ENCODE measurements at regions not wholly inside any gene's neighbourhood (a gene's known extent, or its start where the extent isn't known, plus 50 kb on each side); places are given as distances from the start of the nearest gene placed in this dataset.
"Not testable (repeated sequence)": the region's sequence is repeated elsewhere in the genome, so short reads cannot be mapped to it uniquely, and the experiment has no call there.

DNA sequence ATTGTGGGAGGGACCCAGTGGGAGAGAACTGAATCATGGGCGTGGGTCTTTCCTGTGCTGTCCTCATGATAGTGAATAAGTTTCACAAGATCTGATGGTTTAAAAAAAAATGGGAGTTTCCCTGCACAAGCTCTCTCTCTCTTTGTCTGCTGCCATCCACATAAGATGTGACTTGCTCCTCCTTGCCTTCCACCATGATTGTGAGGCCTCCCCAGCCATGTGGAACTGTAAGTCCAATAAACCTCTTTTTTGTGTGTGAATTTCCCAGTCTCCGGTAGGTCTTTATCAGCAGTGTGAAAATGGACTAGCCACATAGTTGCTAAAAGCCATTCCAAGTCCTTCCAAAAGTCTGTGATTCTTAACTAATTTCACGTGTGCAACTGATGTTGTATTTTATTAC, 91.5 kb downstream of the CDC42EP3 start:
- H3K27me3 ChIP-seq (replicated peaks in 1 of 2; ENCODE audit: control insufficient read depth in 2 of 2, extremely low read depth in 1 of 2, insufficient read depth in 2 of 2, low read length in 1 of 2); H3K36me3 ChIP-seq (ENCODE audit: control insufficient read depth in 2 of 2, extremely low read depth in 1 of 2, insufficient read depth in 1 of 2, low read length in 1 of 2); H3K4me3 Mint-ChIP-seq; DNase-seq; ATAC-seq (replicated peaks in 1 of 4); H3K27me3 Mint-ChIP-seq; H3K27ac ChIP-seq (ENCODE audit: low read length); CTCF ChIA-PET; H3K27ac Mint-ChIP-seq; H3K36me3 Mint-ChIP-seq; H3K9me3 ChIP-seq; H3K4me3 ChIP-seq (ENCODE audit: control insufficient read depth in 1 of 2, extremely low read depth in 1 of 2, low read length in 1 of 2); POLR2A ChIA-PET: not testable (repeated sequence)
- WGBS (ENCODE audit: insufficient coverage): no CpG with 5 or more reads among the region's 3 CpGs
- Mint-ChIP-seq H3K9me3 (peaks cover 3 to 11% (median 4%) of the 10 kb centered on the region in 3 donors), H3K4me1 (peaks cover 37 to 42% (median 39%) of the 10 kb centered on the region in 3 donors)
- H3K4me1 ChIP-seq (ENCODE audit: control insufficient read depth in 1 of 2, extremely low read depth in 1 of 2, insufficient read depth in 2 of 2, low read length in 2 of 2): peaks cover 13 to 21% of the 10 kb centered on the region in 2 experiments

DNA sequence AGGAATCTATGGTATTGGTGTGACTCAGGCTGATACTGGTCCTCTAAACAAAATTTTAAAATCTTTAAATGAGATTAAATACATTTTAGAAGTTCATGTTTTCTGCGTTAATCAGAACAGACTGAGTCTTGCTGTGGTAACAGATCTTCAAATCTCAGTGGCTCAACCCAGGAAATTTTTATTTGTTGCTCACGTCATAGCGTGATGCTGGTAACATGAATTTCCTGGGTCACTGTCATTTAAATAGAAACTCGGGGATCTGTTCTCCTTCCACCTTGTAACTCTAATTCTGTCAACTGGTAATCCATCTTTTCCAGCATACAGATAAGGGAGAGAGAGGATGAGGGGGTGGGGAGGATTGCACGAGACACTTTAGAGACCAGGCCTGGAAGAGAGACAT, 90.0 kb downstream of the CDC42EP3 start:
- Mint-ChIP-seq H3K27ac (peak overlapping the region; percentile 71 to 79), H3K9me3 (peaks cover under 1 to 11% (median 3%) of the 10 kb centered on the region in 3 donors), H3K4me3 (no peak overlapping the region), H3K27me3 (no peaks in the 10 kb centered on the region), H3K36me3 (peaks cover 3% of the 10 kb centered on the region), H3K4me1 (peaks cover 52 to 55% (median 53%) of the 10 kb centered on the region in 3 donors)
- Histone ChIP-seq H3K9me3 (no peaks in the 10 kb centered on the region), H3K4me3 (ENCODE audit: control insufficient read depth in 1 of 2, extremely low read depth in 1 of 2, low read length in 1 of 2) (no peak overlapping the region), H3K36me3 (ENCODE audit: control insufficient read depth in 2 of 2, extremely low read depth in 1 of 2, insufficient read depth in 1 of 2, low read length in 1 of 2) (no peaks in the 10 kb centered on the region), H3K4me1 (ENCODE audit: control insufficient read depth in 1 of 2, extremely low read depth in 1 of 2, insufficient read depth in 2 of 2, low read length in 2 of 2) (peaks cover 26 to 34% of the 10 kb centered on the region in 2 experiments), H3K27me3 (replicated peaks in 1 of 2; ENCODE audit: control insufficient read depth in 2 of 2, extremely low read depth in 1 of 2, insufficient read depth in 2 of 2, low read length in 1 of 2) (no peaks in the 10 kb centered on the region), H3K27ac (ENCODE audit: low read length) (no peak overlapping the region)
- WGBS (ENCODE audit: insufficient coverage): 93% methylated on average over 3 of the region's 5 CpGs
- CTCF ChIA-PET: interaction anchor here in 1 of 2 donors (0.6 kb wide), 1 partner anchor 272 kb away, joined by 4 read pairs; no protein-coding TSS in a partner anchor
- POLR2A ChIA-PET: no interaction called here
- ATAC-seq (replicated peaks in 1 of 4) (no peak), DNase-seq (no peak)

DNA sequence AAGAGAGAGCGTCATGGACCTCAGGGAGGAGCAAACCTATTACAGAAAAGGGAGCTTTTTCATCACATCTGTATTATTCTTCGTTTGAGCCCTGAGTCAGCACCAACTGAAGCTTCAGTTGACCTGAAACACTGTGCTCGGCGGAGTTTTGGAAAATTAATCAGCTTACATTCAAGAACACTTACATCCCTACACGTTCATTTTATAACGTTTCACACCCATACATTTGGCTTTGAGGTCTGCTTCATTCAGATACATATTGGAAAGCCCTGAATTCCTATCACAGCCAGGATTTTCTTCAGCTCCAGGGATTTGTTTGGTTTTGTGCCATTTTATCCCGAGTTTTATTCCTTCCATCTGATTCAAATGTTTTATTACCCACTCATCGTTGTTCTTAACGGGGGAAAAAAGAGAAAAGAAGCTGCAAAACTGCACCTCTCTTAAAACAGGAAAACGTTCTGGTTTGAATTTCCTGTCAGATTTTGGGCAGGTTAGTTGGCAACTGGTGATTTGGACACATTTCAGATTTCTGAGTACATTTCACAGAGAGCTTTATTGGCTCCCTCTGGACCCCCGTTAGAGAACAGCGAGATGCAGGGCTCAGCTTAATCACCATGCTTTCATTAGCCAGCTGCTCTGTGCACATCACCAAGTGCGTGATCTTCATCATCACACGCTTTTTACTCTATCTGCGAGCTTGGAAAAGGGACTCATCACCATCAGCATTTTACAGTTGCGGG, 88.8 kb downstream of the CDC42EP3 start:
- DNase-seq (peak in 3 of 35 experiments; percentile 10 to 38 (median 29)), ATAC-seq (replicated peaks in 1 of 4) (no peak)
- 31% methylated on average over 5 of the region's 16 CpGs for WGBS (ENCODE audit: insufficient coverage)
- ChIA-PET POLR2A (interaction anchor here (0.6 to 1.6 kb wide), 3 partner anchors 17 to 1542 kb away, joined by 3 to 9 read pairs (median 3); no protein-coding TSS in a partner anchor), CTCF (interaction anchor here (0.8 to 1.2 kb wide), 7 partner anchors 9 to 186 kb away, joined by 3 to 5 read pairs (median 4); no protein-coding TSS in a partner anchor)
- Histone ChIP-seq H3K27me3 (replicated peaks in 1 of 2; ENCODE audit: control insufficient read depth in 2 of 2, extremely low read depth in 1 of 2, insufficient read depth in 2 of 2, low read length in 1 of 2) (no peaks in the 10 kb centered on the region), H3K4me3 (ENCODE audit: control insufficient read depth in 1 of 2, extremely low read depth in 1 of 2, low read length in 1 of 2) (peak overlapping the region; percentile 15), H3K27ac (ENCODE audit: low read length) (peak overlapping the region; percentile 86), H3K9me3 (no peaks in the 10 kb centered on the region), H3K4me1 (ENCODE audit: control insufficient read depth in 1 of 2, extremely low read depth in 1 of 2, insufficient read depth in 2 of 2, low read length in 2 of 2) (peaks cover 34 to 43% of the 10 kb centered on the region in 2 experiments), H3K36me3 (ENCODE audit: control insufficient read depth in 2 of 2, extremely low read depth in 1 of 2, insufficient read depth in 1 of 2, low read length in 1 of 2) (no peaks in the 10 kb centered on the region)
- Mint-ChIP-seq H3K4me1 (peaks cover 59 to 68% (median 65%) of the 10 kb centered on the region in 3 donors), H3K4me3 (peak overlapping the region; percentile 58 to 73 (median 69)), H3K36me3 (peaks cover 3% of the 10 kb centered on the region), H3K27ac (peak overlapping the region; percentile 96 to 98), H3K27me3 (no peaks in the 10 kb centered on the region), H3K9me3 (peaks cover 0 to 11% (median 3%) of the 10 kb centered on the region in 3 donors)

DNA sequence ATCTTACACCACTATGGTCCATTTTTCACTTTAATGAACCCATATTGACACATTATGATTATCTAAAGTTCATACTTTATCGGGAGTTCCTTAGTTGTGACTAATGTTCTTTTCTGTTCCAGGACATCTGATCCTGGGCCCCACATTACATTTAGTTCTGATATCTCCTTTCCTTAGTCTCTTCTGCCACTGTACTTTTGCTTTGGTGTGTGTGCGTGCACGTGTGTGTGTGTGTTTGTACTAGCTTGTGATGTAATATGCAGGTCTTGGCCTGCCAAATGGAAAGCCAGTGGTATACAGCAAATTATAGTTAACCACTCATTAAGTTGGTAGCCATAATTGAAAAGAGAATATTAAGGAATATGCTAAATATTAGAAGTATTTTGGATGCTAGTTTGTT, 88.0 kb downstream of the CDC42EP3 start:
- Histone ChIP-seq H3K4me3 (ENCODE audit: control insufficient read depth in 1 of 2, extremely low read depth in 1 of 2, low read length in 1 of 2) (no peak overlapping the region), H3K27ac (ENCODE audit: low read length) (peak overlapping the region; percentile 86), H3K9me3 (no peaks in the 10 kb centered on the region), H3K4me1 (ENCODE audit: control insufficient read depth in 1 of 2, extremely low read depth in 1 of 2, insufficient read depth in 2 of 2, low read length in 2 of 2) (peaks cover 34 to 46% of the 10 kb centered on the region in 2 experiments), H3K27me3 (replicated peaks in 1 of 2; ENCODE audit: control insufficient read depth in 2 of 2, extremely low read depth in 1 of 2, insufficient read depth in 2 of 2, low read length in 1 of 2) (no peaks in the 10 kb centered on the region), H3K36me3 (ENCODE audit: control insufficient read depth in 2 of 2, extremely low read depth in 1 of 2, insufficient read depth in 1 of 2, low read length in 1 of 2) (no peaks in the 10 kb centered on the region)
- Mint-ChIP-seq H3K4me1 (peaks cover 61 to 74% (median 73%) of the 10 kb centered on the region in 3 donors), H3K27me3 (no peaks in the 10 kb centered on the region), H3K27ac (peak overlapping the region; percentile 96 to 98), H3K9me3 (peaks cover 0 to 11% (median 3%) of the 10 kb centered on the region in 3 donors), H3K4me3 (peak overlapping the region; percentile 58 to 73 (median 69)), H3K36me3 (peaks cover 3% of the 10 kb centered on the region)
- WGBS (ENCODE audit: insufficient coverage): no CpG with 5 or more reads among the region's 3 CpGs
- CTCF ChIA-PET: interaction anchor here in 1 of 2 donors (1.2 kb wide), 4 partner anchors 16 to 187 kb away, joined by 3 to 5 read pairs (median 4); no protein-coding TSS in a partner anchor
- DNase-seq (no peak), ATAC-seq (replicated peaks in 1 of 4) (no peak)
- POLR2A ChIA-PET: interaction anchor here in 1 of 2 donors (1.6 kb wide), 1 partner anchor 17 kb away, joined by 9 read pairs; no protein-coding TSS in a partner anchor

DNA sequence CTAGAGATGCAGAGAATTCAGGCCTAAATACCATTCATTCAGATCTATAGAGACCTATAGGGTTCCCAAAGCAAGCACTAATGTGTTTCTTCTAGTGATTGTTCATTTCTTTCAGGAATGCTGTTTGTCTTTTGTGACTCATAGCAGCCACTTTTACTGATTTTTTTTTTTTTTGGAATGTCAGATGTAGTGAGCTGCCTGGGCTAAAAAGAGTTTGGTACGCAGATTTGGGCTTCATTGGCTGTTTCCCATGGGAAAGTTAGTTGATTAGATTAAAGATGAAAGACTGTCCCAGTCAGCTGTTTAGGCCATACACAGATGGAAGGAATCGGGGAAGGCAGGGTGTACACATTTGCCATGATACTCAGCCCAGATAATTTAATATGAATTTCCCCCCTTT, 87.6 kb downstream of the CDC42EP3 start:
- H3K9me3 ChIP-seq: no peaks in the 10 kb centered on the region
- H3K4me1 Mint-ChIP-seq: peaks cover 66 to 79% (median 77%) of the 10 kb centered on the region in 3 donors
- peaks cover 34 to 46% of the 10 kb centered on the region in 2 experiments for H3K4me1 ChIP-seq (ENCODE audit: control insufficient read depth in 1 of 2, extremely low read depth in 1 of 2, insufficient read depth in 2 of 2, low read length in 2 of 2)
- no peaks in the 10 kb centered on the region for H3K27me3 Mint-ChIP-seq
- WGBS (ENCODE audit: insufficient coverage): no CpG with 5 or more reads among the region's 2 CpGs
- ChIA-PET CTCF (interaction anchor here in 1 of 2 donors (0.6 kb wide), 1 partner anchor 416 kb away, joined by 3 read pairs; no protein-coding TSS in a partner anchor), POLR2A (interaction anchor here in 1 of 2 donors (0.6 kb wide), 1 partner anchor 73 kb away, joined by 4 read pairs; no protein-coding TSS in a partner anchor)
- no peak for DNase-seq
- ATAC-seq (replicated peaks in 1 of 4): no peak
- H3K27me3 ChIP-seq (replicated peaks in 1 of 2; ENCODE audit: control insufficient read depth in 2 of 2, extremely low read depth in 1 of 2, insufficient read depth in 2 of 2, low read length in 1 of 2): no peaks in the 10 kb centered on the region
- no peaks in the 10 kb centered on the region for H3K36me3 ChIP-seq (ENCODE audit: control insufficient read depth in 2 of 2, extremely low read depth in 1 of 2, insufficient read depth in 1 of 2, low read length in 1 of 2)
- peak overlapping the region; percentile 96 to 98 for H3K27ac Mint-ChIP-seq
- peak overlapping the region; percentile 86 for H3K27ac ChIP-seq (ENCODE audit: low read length)
- H3K9me3 Mint-ChIP-seq: peaks cover 0 to 11% (median 3%) of the 10 kb centered on the region in 3 donors
- peak overlapping the region in 2 of 3 donors; percentile 28 to 73 for H3K4me3 Mint-ChIP-seq
- no peak overlapping the region for H3K4me3 ChIP-seq (ENCODE audit: control insufficient read depth in 1 of 2, extremely low read depth in 1 of 2, low read length in 1 of 2)
- peaks cover 3% of the 10 kb centered on the region for H3K36me3 Mint-ChIP-seq

DNA sequence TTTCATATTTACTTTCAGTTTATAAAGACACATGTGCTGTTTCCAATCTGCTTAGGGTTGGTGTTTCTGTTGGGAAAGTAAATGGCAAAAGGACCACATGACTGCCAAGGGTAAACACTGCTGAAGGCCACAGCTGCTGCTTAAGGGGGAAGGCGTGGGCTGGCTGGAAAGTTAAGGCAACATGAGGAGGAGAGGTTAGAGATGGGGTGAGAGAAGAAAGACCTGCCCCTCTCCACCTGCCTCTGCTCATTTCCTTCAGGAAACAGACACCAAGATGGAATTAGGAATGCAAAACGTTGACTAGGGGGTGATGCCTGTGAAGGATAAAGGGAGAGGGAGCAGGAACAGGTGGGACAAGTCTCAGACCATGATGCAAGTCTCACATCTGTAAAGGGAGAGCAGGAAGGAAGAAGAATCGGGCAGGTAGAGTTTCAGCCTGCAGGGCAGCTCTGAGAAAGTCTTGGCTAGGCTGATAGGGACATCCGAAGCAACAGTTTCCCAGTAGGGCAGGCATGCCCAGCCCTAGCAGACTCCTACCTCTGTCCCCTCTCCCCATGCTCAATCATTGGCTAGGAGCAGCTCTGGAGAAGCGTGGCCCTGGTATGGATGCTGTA, 86.0 kb downstream of the CDC42EP3 start:
- H3K4me3 ChIP-seq (ENCODE audit: control insufficient read depth in 1 of 2, extremely low read depth in 1 of 2, low read length in 1 of 2): peak overlapping the region in 1 of 2 donors; percentile 9
- H3K27me3 Mint-ChIP-seq: no peaks in the 10 kb centered on the region
- H3K9me3 ChIP-seq: no peaks in the 10 kb centered on the region
- peaks cover 76 to 88% (median 88%) of the 10 kb centered on the region in 3 donors for H3K4me1 Mint-ChIP-seq
- peak overlapping the region; percentile 97 to 98 for H3K27ac Mint-ChIP-seq
- CTCF ChIA-PET: interaction anchor here (0.5 to 1.3 kb wide), 4 partner anchors 15 to 922 kb away, joined by 3 to 7 read pairs (median 4); no protein-coding TSS in a partner anchor
- peak overlapping the region; percentile 86 for H3K27ac ChIP-seq (ENCODE audit: low read length)
- peaks cover 0 to under 1% (median 0%) of the 10 kb centered on the region in 3 donors for H3K9me3 Mint-ChIP-seq
- 10% methylated on average over 2 of the region's 5 CpGs for WGBS (ENCODE audit: insufficient coverage)
- POLR2A ChIA-PET: interaction anchor here in 1 of 2 donors (0.6 to 1.8 kb wide), 2 partner anchors 14 to 68 kb away, joined by 3 to 8 read pairs; no protein-coding TSS in a partner anchor
- ATAC-seq (replicated peaks in 1 of 4): peak in 2 of 4 experiments; percentile 7 to 17
- H3K27me3 ChIP-seq (replicated peaks in 1 of 2; ENCODE audit: control insufficient read depth in 2 of 2, extremely low read depth in 1 of 2, insufficient read depth in 2 of 2, low read length in 1 of 2): no peaks in the 10 kb centered on the region
- peak overlapping the region; percentile 64 to 72 (median 70) for H3K4me3 Mint-ChIP-seq
- peak in 2 of 35 experiments; percentile 23 to 31 for DNase-seq
- no peaks in the 10 kb centered on the region for H3K36me3 ChIP-seq (ENCODE audit: control insufficient read depth in 2 of 2, extremely low read depth in 1 of 2, insufficient read depth in 1 of 2, low read length in 1 of 2)
- no peaks in the 10 kb centered on the region for H3K36me3 Mint-ChIP-seq
- peaks cover 37 to 51% of the 10 kb centered on the region in 2 experiments for H3K4me1 ChIP-seq (ENCODE audit: control insufficient read depth in 1 of 2, extremely low read depth in 1 of 2, insufficient read depth in 2 of 2, low read length in 2 of 2)
